ENCODE measurements at regions not wholly inside any gene's neighbourhood (a gene's known extent, or its start where the extent isn't known, plus 50 kb on each side); places are given as distances from the start of the nearest gene placed in this dataset.

DNA sequence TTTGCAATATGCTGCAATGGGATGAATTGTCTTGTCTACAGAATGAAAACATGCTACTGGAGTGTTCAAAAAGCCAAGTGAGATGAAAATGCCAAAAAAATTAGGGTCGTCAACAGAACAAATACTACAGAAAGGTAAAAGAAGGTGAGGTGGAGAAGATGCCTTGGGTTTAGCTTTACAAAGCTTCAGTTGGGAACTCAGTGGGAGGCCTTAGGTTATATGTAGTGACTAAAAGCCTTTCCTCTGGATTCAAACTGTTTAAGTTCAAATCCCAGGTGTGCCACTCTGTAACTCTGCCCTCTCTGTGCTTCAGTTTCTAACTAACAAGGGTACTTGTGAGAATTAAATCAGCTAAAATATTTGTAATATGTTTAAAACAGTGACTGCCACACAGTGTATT lies 84.9 kb upstream of the PDE3A start:
- Histone ChIP-seq H3K36me3 (ENCODE audit: control insufficient read depth in 4 of 4, insufficient read depth in 4 of 4, low read length in 3 of 4) (no peaks in the 10 kb centered on the region), H3K27ac (ENCODE audit: insufficient read depth in 1 of 2, low read depth in 1 of 2, low read length in 2 of 2, poor library complexity in 1 of 2, severe bottlenecking in 2 of 2) (no peak overlapping the region), H3K4me1 (ENCODE audit: control extremely low read depth in 1 of 4, control insufficient read depth in 4 of 4, insufficient read depth in 4 of 4, low read length in 3 of 4) (peaks cover 0 to 3% (median 0%) of the 10 kb centered on the region in 4 experiments), H3K4me3 (ENCODE audit: control insufficient read depth in 1 of 7, extremely low read depth in 1 of 7, insufficient read depth in 4 of 7, low read depth in 2 of 7, low read length in 6 of 7) (no peak overlapping the region), H3K27me3 (replicated peaks in 2 of 5; ENCODE audit: control insufficient read depth in 4 of 5, insufficient read depth in 5 of 5, low read length in 4 of 5) (no peaks in the 10 kb centered on the region), H3K9me3 (ENCODE audit: control extremely low read depth in 1 of 5, control insufficient read depth in 4 of 5, insufficient read depth in 2 of 5, low read depth in 1 of 5, low read length in 4 of 5) (peaks cover 0 to 3% (median 0%) of the 10 kb centered on the region in 5 experiments)
- POLR2A ChIA-PET = no interaction called here
- no peak for DNase-seq
- CTCF ChIA-PET = no interaction called here
- WGBS (ENCODE audit: insufficient coverage) = 100% methylated on average over 1 of the region's 1 CpG

- Histone ChIP-seq H3K4me1 (ENCODE audit: control extremely low read depth in 1 of 4, control insufficient read depth in 4 of 4, insufficient read depth in 4 of 4, low read length in 3 of 4) (no peaks in the 10 kb centered on the region), H3K27ac (ENCODE audit: insufficient read depth in 1 of 2, low read depth in 1 of 2, low read length in 2 of 2, poor library complexity in 1 of 2, severe bottlenecking in 2 of 2) (no peak overlapping the region), H3K4me3 (ENCODE audit: control insufficient read depth in 1 of 7, extremely low read depth in 1 of 7, insufficient read depth in 4 of 7, low read depth in 2 of 7, low read length in 6 of 7) (no peak overlapping the region), H3K9me3 (ENCODE audit: control extremely low read depth in 1 of 5, control insufficient read depth in 4 of 5, insufficient read depth in 2 of 5, low read depth in 1 of 5, low read length in 4 of 5) (peaks cover 0 to 3% (median under 1%) of the 10 kb centered on the region in 5 experiments), H3K36me3 (ENCODE audit: control insufficient read depth in 4 of 4, insufficient read depth in 4 of 4, low read length in 3 of 4) (no peaks in the 10 kb centered on the region), H3K27me3 (replicated peaks in 2 of 5; ENCODE audit: control insufficient read depth in 4 of 5, insufficient read depth in 5 of 5, low read length in 4 of 5) (no peaks in the 10 kb centered on the region)
- 100% methylated on average over 1 of the region's 1 CpG for WGBS (ENCODE audit: insufficient coverage)
- POLR2A ChIA-PET = no interaction called here
- CTCF ChIA-PET = interaction anchor here (1.0 kb wide), 1 partner anchor 15 kb away, joined by 3 read pairs; no protein-coding TSS in a partner anchor
- no peak for DNase-seq
Observed at GRCh38 chr12:20289520-20289919, 78.8 kb upstream of the PDE3A start.

DNA sequence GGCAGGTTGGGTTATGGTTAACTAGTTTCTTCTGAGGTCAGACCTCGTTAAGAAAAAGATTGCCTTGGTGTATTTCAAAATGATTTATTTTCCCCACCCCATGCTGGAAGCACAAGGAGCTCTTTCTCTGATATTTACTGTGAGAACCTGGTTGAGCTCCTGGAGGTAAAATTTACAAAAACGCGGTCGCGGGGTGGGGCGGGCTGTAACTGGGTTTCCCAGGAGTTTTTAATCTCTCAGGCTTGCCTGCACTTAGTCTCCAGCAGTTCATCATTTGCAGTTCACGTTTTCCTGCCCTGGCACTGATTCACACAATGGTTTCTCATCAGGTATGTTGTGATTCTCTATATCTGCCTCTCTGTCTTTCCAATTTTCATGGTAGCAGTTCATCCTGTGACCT lies 67.9 kb upstream of the PDE3A start:
- no peaks in the 10 kb centered on the region for H3K4me1 ChIP-seq (ENCODE audit: control extremely low read depth in 1 of 4, control insufficient read depth in 4 of 4, insufficient read depth in 4 of 4, low read length in 3 of 4)
- no peak overlapping the region for H3K4me3 ChIP-seq (ENCODE audit: control insufficient read depth in 1 of 7, extremely low read depth in 1 of 7, insufficient read depth in 4 of 7, low read depth in 2 of 7, low read length in 6 of 7)
- H3K27ac ChIP-seq (ENCODE audit: insufficient read depth in 1 of 2, low read depth in 1 of 2, low read length in 2 of 2, poor library complexity in 1 of 2, severe bottlenecking in 2 of 2) = no peak overlapping the region
- H3K36me3 ChIP-seq (ENCODE audit: control insufficient read depth in 4 of 4, insufficient read depth in 4 of 4, low read length in 3 of 4) = no peaks in the 10 kb centered on the region
- DNase-seq = no peak
- peaks cover 0 to 12% (median 3%) of the 10 kb centered on the region in 5 experiments for H3K9me3 ChIP-seq (ENCODE audit: control extremely low read depth in 1 of 5, control insufficient read depth in 4 of 5, insufficient read depth in 2 of 5, low read depth in 1 of 5, low read length in 4 of 5)
- WGBS (ENCODE audit: insufficient coverage) = 94% methylated on average over 6 of the region's 7 CpGs
- POLR2A ChIA-PET = no interaction called here
- no peaks in the 10 kb centered on the region for H3K27me3 ChIP-seq (replicated peaks in 2 of 5; ENCODE audit: control insufficient read depth in 4 of 5, insufficient read depth in 5 of 5, low read length in 4 of 5)
- CTCF ChIA-PET = no interaction called here

GRCh38 chr12:20305470-20305869 lies 62.9 kb upstream of the PDE3A start:
- POLR2A ChIA-PET = no interaction called here
- Histone ChIP-seq H3K4me3 (ENCODE audit: control insufficient read depth in 1 of 7, extremely low read depth in 1 of 7, insufficient read depth in 4 of 7, low read depth in 2 of 7, low read length in 6 of 7) (no peak overlapping the region), H3K9me3 (ENCODE audit: control extremely low read depth in 1 of 5, control insufficient read depth in 4 of 5, insufficient read depth in 2 of 5, low read depth in 1 of 5, low read length in 4 of 5) (peaks cover 0 to 21% (median 3%) of the 10 kb centered on the region in 5 experiments), H3K36me3 (ENCODE audit: control insufficient read depth in 4 of 4, insufficient read depth in 4 of 4, low read length in 3 of 4) (no peaks in the 10 kb centered on the region), H3K27me3 (replicated peaks in 2 of 5; ENCODE audit: control insufficient read depth in 4 of 5, insufficient read depth in 5 of 5, low read length in 4 of 5) (no peaks in the 10 kb centered on the region), H3K4me1 (ENCODE audit: control extremely low read depth in 1 of 4, control insufficient read depth in 4 of 4, insufficient read depth in 4 of 4, low read length in 3 of 4) (no peaks in the 10 kb centered on the region), H3K27ac (ENCODE audit: insufficient read depth in 1 of 2, low read depth in 1 of 2, low read length in 2 of 2, poor library complexity in 1 of 2, severe bottlenecking in 2 of 2) (no peak overlapping the region)
- 100% methylated on average over 3 of the region's 3 CpGs for whole genome bisulfite sequencing (ENCODE audit: insufficient coverage)
- CTCF ChIA-PET = interaction anchor here (0.6 to 2.5 kb wide), 2 partner anchors 9 to 731 kb away, joined by 3 to 8 read pairs; no protein-coding TSS in a partner anchor
- DNase-seq = no peak

- ChIA-PET POLR2A (no interaction called here), CTCF (no interaction called here)
- Histone ChIP-seq H3K36me3 (ENCODE audit: control insufficient read depth in 4 of 4, insufficient read depth in 4 of 4, low read length in 3 of 4) (no peaks in the 10 kb centered on the region), H3K9me3 (ENCODE audit: control extremely low read depth in 1 of 5, control insufficient read depth in 4 of 5, insufficient read depth in 2 of 5, low read depth in 1 of 5, low read length in 4 of 5) (peaks cover 0 to 19% (median 3%) of the 10 kb centered on the region in 5 experiments), H3K4me1 (ENCODE audit: control extremely low read depth in 1 of 4, control insufficient read depth in 4 of 4, insufficient read depth in 4 of 4, low read length in 3 of 4) (no peaks in the 10 kb centered on the region), H3K27ac (ENCODE audit: insufficient read depth in 1 of 2, low read depth in 1 of 2, low read length in 2 of 2, poor library complexity in 1 of 2, severe bottlenecking in 2 of 2) (no peak overlapping the region), H3K27me3 (replicated peaks in 2 of 5; ENCODE audit: control insufficient read depth in 4 of 5, insufficient read depth in 5 of 5, low read length in 4 of 5) (no peaks in the 10 kb centered on the region), H3K4me3 (ENCODE audit: control insufficient read depth in 1 of 7, extremely low read depth in 1 of 7, insufficient read depth in 4 of 7, low read depth in 2 of 7, low read length in 6 of 7) (no peak overlapping the region)
- no peak for DNase-seq
- 100% methylated on average over 3 of the region's 4 CpGs for WGBS (ENCODE audit: insufficient coverage)
Observed at GRCh38 chr12:20309504-20310148, 58.7 kb upstream of the PDE3A start.

DNA sequence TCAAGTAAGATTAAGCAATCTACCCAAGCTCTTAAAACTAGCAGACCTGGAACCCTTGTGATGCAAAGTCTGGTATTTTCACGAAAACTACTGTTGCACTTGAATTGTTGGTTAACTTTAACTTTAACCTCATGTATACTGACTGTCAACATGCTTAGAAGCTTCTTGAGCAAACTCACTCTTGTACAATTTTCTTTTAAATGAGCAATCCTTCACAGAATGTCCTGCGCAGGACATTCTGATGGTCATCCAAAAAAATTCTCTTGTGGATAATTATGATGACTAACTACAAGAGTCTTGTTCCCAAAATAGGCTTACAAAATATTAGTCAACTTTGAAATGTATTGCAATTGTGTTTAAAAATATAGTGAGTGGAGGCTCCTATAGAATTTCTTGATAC lies 54.0 kb upstream of the PDE3A start:
- Histone ChIP-seq H3K27ac (ENCODE audit: insufficient read depth in 1 of 2, low read depth in 1 of 2, low read length in 2 of 2, poor library complexity in 1 of 2, severe bottlenecking in 2 of 2) (no peak overlapping the region), H3K36me3 (ENCODE audit: control insufficient read depth in 4 of 4, insufficient read depth in 4 of 4, low read length in 3 of 4) (no peaks in the 10 kb centered on the region), H3K4me1 (ENCODE audit: control extremely low read depth in 1 of 4, control insufficient read depth in 4 of 4, insufficient read depth in 4 of 4, low read length in 3 of 4) (no peaks in the 10 kb centered on the region), H3K27me3 (replicated peaks in 2 of 5; ENCODE audit: control insufficient read depth in 4 of 5, insufficient read depth in 5 of 5, low read length in 4 of 5) (no peaks in the 10 kb centered on the region), H3K9me3 (ENCODE audit: control extremely low read depth in 1 of 5, control insufficient read depth in 4 of 5, insufficient read depth in 2 of 5, low read depth in 1 of 5, low read length in 4 of 5) (no peaks in the 10 kb centered on the region), H3K4me3 (ENCODE audit: control insufficient read depth in 1 of 7, extremely low read depth in 1 of 7, insufficient read depth in 4 of 7, low read depth in 2 of 7, low read length in 6 of 7) (no peak overlapping the region)
- no peak for DNase-seq
- POLR2A ChIA-PET = no interaction called here
- CTCF ChIA-PET = interaction anchor here (2.2 kb wide), 1 partner anchor 10 kb away, joined by 8 read pairs; no protein-coding TSS in a partner anchor
- 100% methylated on average over 1 of the region's 2 CpGs for WGBS (ENCODE audit: insufficient coverage)

GRCh38 chr12:20317554-20317953 lies 50.8 kb upstream of the PDE3A start:
- POLR2A ChIA-PET = no interaction called here
- Histone ChIP-seq H3K4me1 (ENCODE audit: control extremely low read depth in 1 of 4, control insufficient read depth in 4 of 4, insufficient read depth in 4 of 4, low read length in 3 of 4) (no peaks in the 10 kb centered on the region), H3K4me3 (ENCODE audit: control insufficient read depth in 1 of 7, extremely low read depth in 1 of 7, insufficient read depth in 4 of 7, low read depth in 2 of 7, low read length in 6 of 7) (no peak overlapping the region), H3K36me3 (ENCODE audit: control insufficient read depth in 4 of 4, insufficient read depth in 4 of 4, low read length in 3 of 4) (no peaks in the 10 kb centered on the region), H3K27me3 (replicated peaks in 2 of 5; ENCODE audit: control insufficient read depth in 4 of 5, insufficient read depth in 5 of 5, low read length in 4 of 5) (no peaks in the 10 kb centered on the region), H3K9me3 (ENCODE audit: control extremely low read depth in 1 of 5, control insufficient read depth in 4 of 5, insufficient read depth in 2 of 5, low read depth in 1 of 5, low read length in 4 of 5) (no peaks in the 10 kb centered on the region), H3K27ac (ENCODE audit: insufficient read depth in 1 of 2, low read depth in 1 of 2, low read length in 2 of 2, poor library complexity in 1 of 2, severe bottlenecking in 2 of 2) (no peak overlapping the region)
- WGBS (ENCODE audit: insufficient coverage) = 100% methylated on average over 3 of the region's 4 CpGs
- no peak for DNase-seq
- CTCF ChIA-PET = no interaction called here

Data from common myeloid progenitor, CD34-positive (primary cell).